ENCODE measurements at regions not wholly inside any gene's neighbourhood (a gene's known extent, or its start where the extent isn't known, plus 50 kb on each side); places are given as distances from the start of the nearest gene placed in this dataset.

DNA sequence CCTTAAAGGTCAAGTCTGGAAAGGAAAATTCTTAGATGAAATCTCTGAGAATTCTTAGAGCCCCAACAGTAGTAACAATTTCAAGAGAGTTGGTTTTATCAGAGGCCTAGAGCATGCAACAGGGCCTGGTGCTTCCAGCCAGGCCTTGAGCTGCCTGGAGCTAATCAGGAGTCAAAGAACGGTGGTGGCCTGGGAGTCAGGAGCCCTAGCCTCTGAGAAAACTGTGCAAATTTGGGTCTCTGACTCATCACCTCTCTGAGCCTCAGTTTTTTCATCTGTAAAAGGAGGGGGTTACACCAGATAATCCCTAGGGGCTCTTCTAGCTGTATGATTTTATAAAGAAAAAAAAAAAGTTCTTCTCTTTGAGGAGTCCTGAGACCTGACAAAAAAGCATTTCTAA, 227.3 kb upstream of the RPL38 start (continued):
- TF ChIP-seq MYC (IDR thresholded peaks at IDR 0.05; ENCODE audit: low read depth, low read length), result no peak
- no peak for TF ChIP-seq MYC (CRISPR knock-in tag; IDR thresholded peaks at IDR 0.05; ENCODE audit: borderline replicate concordance, low read depth)
- TF ChIP-seq GATAD2A (IDR thresholded peaks at IDR 0.05), result no peak

DNA sequence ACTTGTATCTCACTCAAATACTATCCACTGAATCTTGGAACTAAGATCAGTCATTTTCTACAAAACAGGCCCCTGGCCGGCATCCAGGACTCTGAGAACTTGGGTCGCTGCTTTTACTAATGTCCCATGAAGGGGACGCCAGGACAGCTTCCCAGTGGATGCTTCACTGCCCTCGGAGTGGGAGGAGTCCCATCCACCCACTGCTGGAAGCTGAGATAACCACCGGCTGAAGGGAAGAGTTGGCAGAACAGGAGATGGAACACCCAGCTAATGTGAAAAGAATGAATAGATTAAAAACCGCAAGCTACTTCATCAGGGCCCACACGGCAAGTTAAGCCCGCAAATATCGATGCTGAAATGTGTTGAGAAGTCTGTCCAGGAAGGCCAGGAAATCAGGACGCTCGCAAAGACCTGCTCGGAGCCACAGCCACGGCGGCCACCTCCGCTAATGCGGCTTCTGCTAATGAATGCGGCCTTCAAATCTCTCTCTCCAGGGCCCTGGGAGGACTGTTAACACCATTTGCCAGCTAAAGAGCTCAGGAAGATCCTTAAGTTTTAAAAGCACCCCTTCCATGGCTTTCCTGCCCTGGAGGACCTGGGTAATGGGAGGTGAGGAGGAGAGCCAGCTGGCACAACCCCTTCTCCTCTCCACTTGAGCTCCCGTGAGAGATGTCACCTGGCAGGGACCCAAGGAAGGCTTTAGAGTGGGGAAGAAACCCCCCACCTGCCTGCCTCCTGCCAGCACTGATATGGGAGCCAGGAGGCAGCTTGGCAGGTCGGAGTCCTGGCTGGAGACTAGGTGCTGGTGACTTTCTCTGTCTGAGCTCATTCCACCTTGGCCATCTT, 226.6 kb upstream of the RPL38 start:
- Histone ChIP-seq H3K4me2 (ENCODE audit: insufficient read depth, low read length) (no peak overlapping the region), H3K79me2 (ENCODE audit: control insufficient read depth, insufficient read depth, low read length) (no peaks in the 10 kb centered on the region), H3K27ac (ENCODE audit: extremely low read depth, low read depth, low read length) (no peak overlapping the region), H3K4me1 (replicated peaks in 1 of 2; ENCODE audit: control insufficient read depth in 2 of 2, insufficient read depth in 2 of 2, low read length in 2 of 2) (peaks cover 5 to 7% of the 10 kb centered on the region in 2 experiments; a peak in 2 of 5 replicates), H3K27me3 (ENCODE audit: control insufficient read depth in 2 of 2, insufficient read depth in 2 of 2, low read length in 2 of 2) (peaks cover 2 to 46% of the 10 kb centered on the region in 2 experiments; a peak in 3 of 5 replicates), H3K9me1 (ENCODE audit: control insufficient read depth, insufficient read depth, low read length) (peaks cover 3% of the 10 kb centered on the region), H4K20me1 (replicated peaks; ENCODE audit: control insufficient read depth, insufficient read depth, low read length) (peaks cover 5% of the 10 kb centered on the region; the same call in 1 of the 2 replicates), H3K9me3 (replicated peaks; ENCODE audit: control insufficient read depth, insufficient read depth, low read depth, low read length) (no peaks in the 10 kb centered on the region), H3K4me3 (no peak overlapping the region), H3K36me3 (ENCODE audit: control insufficient read depth, insufficient read depth, low read length) (no peaks in the 10 kb centered on the region), H3K9ac (ENCODE audit: insufficient read depth in 1 of 2, low read depth in 2 of 2, low read length in 2 of 2) (peak overlapping the region in 1 of 2 experiments; percentile 45; a peak in 1 of 4 replicates), H2AFZ (ENCODE audit: low read depth, low read length) (no peak overlapping the region)
- ChIA-PET CTCF (ENCODE audit: low intra/inter-chr PET ratio) (no interaction called here), POLR2A (interaction anchor here (0.6 to 1.5 kb wide), 3 partner anchors 10 to 232 kb away, joined by 3 to 4 read pairs (median 3); no protein-coding TSS in a partner anchor)
- peak; percentile 33; the same call in 2 of the 3 replicates for ATAC-seq
- FAIRE-seq, result peak; percentile 81
- BruUV-seq (replicated peaks), result no TSS peak
- in situ Hi-C loops (cut with MboI) (no loop called here), intact Hi-C loops (cut with micrococcal nuclease) (no loop called here)
- DNase-seq (ENCODE audit: extremely low read depth in 1 of 4, low spot score in 3 of 4), result peak; percentile 31 to 66 (median 49)
- WGBS (ENCODE audit: insufficient coverage, low coverage, missing lambda C conversion rate), result 0% methylated on average over 19 of the region's 19 CpGs
- TF ChIP-seq SOX6 (IDR thresholded peaks at IDR 0.05), result 0 out of 2 replicates have a peak, but pooled peaks have one; percentile 18
- TF ChIP-seq SMAD3 (CRISPR knock-in tag; conservative IDR thresholded peaks at IDR 0.05), result no peak
- TF ChIP-seq KDM1A (IDR thresholded peaks at IDR 0.05), result 0 out of 4 replicates have a peak, but pooled peaks of 1 of the 2 experiments have one; percentile 28
- TF ChIP-seq CBFA2T2 (conservative IDR thresholded peaks at IDR 0.05), result peak; percentile 68
- peak; percentile 70 for TF ChIP-seq ARID1B (IDR thresholded peaks at IDR 0.05)
- no peak for TF ChIP-seq SNIP1 (IDR thresholded peaks at IDR 0.05; ENCODE audit: low read depth)
- no peak for TF ChIP-seq HDAC8 (tag; IDR thresholded peaks at IDR 0.05)
- TF ChIP-seq FOSL1 (tag; conservative IDR thresholded peaks at IDR 0.05), result peak; percentile 35; the same call in 1 of the 2 replicates
- peak; percentile 22; the same call in 1 of the 2 replicates for TF ChIP-seq BCOR (IDR thresholded peaks at IDR 0.05)
- TF ChIP-seq ETS2 (tag; IDR thresholded peaks at IDR 0.05; ENCODE audit: borderline replicate concordance, poor library complexity, severe bottlenecking), result no peak
- no peak for TF ChIP-seq BACH1 (tag; IDR thresholded peaks at IDR 0.05)
- no peak for TF ChIP-seq GABPB2 (CRISPR knock-in tag; conservative IDR thresholded peaks at IDR 0.05)
- no peak for TF ChIP-seq ASH1L (IDR thresholded peaks at IDR 0.05; ENCODE audit: borderline replicate concordance, low read depth, partially characterized antibody)
- TF ChIP-seq TCF3 (CRISPR knock-in tag; IDR thresholded peaks at IDR 0.05), result peak; percentile 84
- TF ChIP-seq EGR1 (conservative IDR thresholded peaks at IDR 0.05), result 0 out of 2 replicates have a peak, but pooled peaks have one; percentile 21
- TF ChIP-seq, protein P1, sequence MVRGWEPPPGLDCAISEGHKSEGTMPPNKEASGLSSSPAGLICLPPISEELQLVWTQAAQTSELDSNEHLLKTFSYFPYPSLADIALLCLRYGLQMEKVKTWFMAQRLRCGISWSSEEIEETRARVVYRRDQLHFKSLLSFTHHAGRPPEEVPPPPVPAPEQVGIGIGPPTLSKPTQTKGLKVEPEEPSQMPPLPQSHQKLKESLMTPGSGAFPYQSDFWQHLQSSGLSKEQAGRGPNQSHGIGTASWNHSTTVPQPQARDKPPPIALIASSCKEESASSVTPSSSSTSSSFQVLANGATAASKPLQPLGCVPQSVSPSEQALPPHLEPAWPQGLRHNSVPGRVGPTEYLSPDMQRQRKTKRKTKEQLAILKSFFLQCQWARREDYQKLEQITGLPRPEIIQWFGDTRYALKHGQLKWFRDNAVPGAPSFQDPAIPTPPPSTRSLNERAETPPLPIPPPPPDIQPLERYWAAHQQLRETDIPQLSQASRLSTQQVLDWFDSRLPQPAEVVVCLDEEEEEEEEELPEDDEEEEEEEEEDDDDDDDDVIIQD (CRISPR knock-in tag; IDR thresholded peaks at IDR 0.05), result no peak
- TF ChIP-seq NFIC (IDR thresholded peaks at IDR 0.05), result peak; percentile 52
- peak; percentile 19; the same call in 1 of the 2 replicates for TF ChIP-seq ESRRA (IDR thresholded peaks at IDR 0.05; ENCODE audit: borderline replicate concordance, low read depth)
- TF ChIP-seq NONO (IDR thresholded peaks at IDR 0.05; ENCODE audit: low read depth in 2 of 2, low read length in 1 of 2), result no peak
